Epithelial cell of esophagus (primary cell): ENCODE measurements at regions not wholly inside any gene's neighbourhood (a gene's known extent, or its start where the extent isn't known, plus 50 kb on each side); places are given as distances from the start of the nearest gene placed in this dataset.
A peak's percentile ranks its signal among the peaks of the same experiment; 100 is the strongest.

Experiments used
- DNase-seq: peaks from one replicate; pipeline ENCODE4 v3.0.0; 2010; ENCODE audit warnings: low read depth
- H3K4me3 ChIP-seq: 2 replicates; pipeline ENCODE4 v1.5.1; 2011; ENCODE audit warnings: mild to moderate bottlenecking, low read length, control low read depth
- TF ChIP-seq, protein P1 (sequence below): IDR thresholded peaks from 2 replicates; pipeline ENCODE4 v1.5.1; 2011; ENCODE audit warnings: low read depth, mild to moderate bottlenecking, low read length, control low read depth, inconsistent platforms; ENCODE audit not compliant: insufficient read depth; ENCODE audit errors: missing control alignments

DNA sequence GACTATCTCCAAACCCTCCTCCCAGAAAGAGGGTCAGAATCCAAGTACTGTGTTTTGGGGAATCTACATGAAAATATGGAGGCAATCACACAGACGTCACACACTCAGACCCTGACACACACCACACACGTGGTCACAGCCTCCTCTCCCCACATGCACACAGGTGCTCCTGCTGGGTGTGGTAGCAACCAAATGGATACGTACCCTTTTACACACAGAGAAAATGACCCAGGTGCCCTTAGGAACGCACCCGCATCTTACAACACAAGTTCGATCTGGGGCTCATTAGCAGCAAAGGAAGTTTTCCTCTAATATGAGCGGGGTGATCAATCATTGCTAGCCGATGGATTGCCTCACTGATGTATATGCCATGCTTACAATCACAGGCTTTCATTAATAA lies 480.2 kb upstream of the KLF4 start:
- no peak overlapping the region for H3K4me3 ChIP-seq
- TF ChIP-seq, protein P1, sequence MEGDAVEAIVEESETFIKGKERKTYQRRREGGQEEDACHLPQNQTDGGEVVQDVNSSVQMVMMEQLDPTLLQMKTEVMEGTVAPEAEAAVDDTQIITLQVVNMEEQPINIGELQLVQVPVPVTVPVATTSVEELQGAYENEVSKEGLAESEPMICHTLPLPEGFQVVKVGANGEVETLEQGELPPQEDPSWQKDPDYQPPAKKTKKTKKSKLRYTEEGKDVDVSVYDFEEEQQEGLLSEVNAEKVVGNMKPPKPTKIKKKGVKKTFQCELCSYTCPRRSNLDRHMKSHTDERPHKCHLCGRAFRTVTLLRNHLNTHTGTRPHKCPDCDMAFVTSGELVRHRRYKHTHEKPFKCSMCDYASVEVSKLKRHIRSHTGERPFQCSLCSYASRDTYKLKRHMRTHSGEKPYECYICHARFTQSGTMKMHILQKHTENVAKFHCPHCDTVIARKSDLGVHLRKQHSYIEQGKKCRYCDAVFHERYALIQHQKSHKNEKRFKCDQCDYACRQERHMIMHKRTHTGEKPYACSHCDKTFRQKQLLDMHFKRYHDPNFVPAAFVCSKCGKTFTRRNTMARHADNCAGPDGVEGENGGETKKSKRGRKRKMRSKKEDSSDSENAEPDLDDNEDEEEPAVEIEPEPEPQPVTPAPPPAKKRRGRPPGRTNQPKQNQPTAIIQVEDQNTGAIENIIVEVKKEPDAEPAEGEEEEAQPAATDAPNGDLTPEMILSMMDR = no peak
- no peak for DNase-seq

DNA sequence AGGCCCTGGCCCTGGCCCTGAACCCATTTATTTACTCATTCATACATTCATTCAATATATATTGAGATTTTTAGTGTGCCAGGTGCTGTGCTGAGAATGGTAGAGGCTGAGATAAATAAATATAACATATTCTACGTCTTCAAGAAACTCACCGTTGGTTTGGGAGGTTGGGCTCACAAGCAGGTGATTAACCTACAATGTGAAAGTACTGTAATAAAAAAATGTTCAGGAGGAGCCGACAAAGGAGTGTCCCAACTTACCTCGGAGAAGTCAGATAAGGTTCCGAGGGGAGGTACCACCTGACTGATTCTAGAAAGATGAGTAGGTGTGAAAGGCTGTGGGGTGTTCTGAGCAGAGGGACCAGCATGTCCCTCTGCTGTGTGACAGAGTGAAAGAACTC lies 479.6 kb upstream of the KLF4 start:
- TF ChIP-seq, protein P1 = no peak
- DNase-seq = no peak
- H3K4me3 ChIP-seq = no peak overlapping the region

DNA sequence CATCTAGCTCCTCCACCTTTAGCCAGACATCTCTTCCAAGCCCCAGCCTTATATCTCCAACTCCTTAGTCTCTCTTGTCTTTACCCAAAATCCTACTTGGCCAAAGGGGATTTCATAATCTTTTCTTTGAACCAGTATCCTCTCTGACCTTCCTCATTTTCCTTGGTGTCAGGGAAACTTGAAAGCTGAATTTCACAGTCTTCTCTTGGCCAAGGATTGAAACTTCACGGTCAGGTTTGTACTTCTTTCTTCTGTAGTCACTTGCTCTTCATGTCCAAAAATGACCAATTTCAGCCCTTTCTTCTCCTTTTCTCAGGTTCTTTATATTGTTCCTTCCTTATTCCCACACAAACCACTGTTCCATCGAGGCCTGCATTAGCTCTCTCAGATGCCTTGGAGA lies 473.7 kb upstream of the KLF4 start:
- TF ChIP-seq, protein P1 = no peak

DNA sequence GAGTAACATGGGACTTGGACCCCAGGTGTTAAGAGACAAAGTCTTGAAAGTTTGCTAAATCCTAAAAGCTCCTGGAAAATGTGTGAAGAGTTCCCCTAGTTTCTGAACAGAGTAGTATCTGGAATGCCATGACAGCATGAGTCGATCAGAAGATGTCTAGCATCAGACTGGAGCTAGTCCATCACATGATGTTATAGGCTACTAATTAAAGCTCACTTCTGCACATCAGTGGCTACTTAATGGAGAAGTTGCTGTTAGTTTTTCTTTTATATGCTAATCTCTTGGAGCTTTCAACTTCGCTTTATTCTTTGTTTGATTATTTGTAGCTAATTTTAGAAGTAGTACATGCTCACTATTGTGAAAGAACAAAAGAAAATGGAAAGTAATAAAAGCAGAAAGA lies 471.3 kb upstream of the KLF4 start:
- no peak overlapping the region for H3K4me3 ChIP-seq
- TF ChIP-seq, protein P1 = no peak
- no peak for DNase-seq

More for the DNA sequence above, 473.7 kb upstream of the KLF4 start:
- no peak overlapping the region for H3K4me3 ChIP-seq
- no peak for DNase-seq

DNA sequence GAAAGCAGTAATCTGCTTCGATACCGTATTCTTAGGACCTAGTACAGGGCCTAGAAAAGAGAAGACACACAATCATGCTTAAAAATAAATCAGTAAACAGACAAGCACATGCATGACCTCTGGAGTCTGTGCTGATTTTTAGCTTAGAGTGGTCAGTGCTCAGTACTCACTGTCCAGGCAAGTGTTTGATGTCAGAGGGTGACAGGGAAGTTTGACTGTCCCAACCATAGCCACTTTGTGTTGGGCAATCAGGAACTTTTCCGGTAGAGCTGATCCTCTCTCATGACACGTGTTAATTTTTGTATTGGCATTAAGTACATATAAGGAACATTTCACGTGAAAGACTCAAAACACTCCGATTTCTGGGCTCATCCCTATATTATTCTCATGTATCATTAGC lies 464.7 kb upstream of the KLF4 start:
- TF ChIP-seq, protein P1 = no peak
- DNase-seq = no peak
- no peak overlapping the region for H3K4me3 ChIP-seq

DNA sequence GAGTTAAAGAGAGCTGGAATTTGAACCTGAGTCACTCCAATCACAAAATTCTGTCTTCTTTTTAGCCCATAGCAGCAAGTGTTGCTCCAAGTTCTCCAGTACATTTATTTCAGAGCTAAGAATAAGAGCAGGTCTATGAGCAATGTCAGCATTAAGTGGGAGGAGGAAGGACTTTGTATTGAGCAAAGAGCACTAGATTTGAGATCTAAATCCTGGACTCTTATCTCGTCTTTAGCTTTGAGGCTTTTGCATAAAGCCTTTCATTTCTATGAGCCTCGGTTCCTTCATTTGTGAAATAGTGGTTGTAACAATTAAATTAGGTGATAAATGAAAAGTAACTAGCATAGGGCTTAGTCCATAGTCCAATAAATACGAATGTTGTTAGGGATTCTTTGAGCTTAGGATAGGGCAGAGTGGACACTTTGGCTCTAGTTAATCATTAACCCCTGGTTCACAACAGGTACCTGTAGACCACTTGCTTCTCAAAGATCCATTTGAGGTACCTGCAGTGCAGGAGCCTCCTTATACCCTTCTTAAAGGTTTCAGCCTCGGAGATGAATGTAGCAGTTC lies 464.1 kb upstream of the KLF4 start:
- TF ChIP-seq, protein P1 = no peak
- H3K4me3 ChIP-seq = no peak overlapping the region
- DNase-seq = no peak

DNA sequence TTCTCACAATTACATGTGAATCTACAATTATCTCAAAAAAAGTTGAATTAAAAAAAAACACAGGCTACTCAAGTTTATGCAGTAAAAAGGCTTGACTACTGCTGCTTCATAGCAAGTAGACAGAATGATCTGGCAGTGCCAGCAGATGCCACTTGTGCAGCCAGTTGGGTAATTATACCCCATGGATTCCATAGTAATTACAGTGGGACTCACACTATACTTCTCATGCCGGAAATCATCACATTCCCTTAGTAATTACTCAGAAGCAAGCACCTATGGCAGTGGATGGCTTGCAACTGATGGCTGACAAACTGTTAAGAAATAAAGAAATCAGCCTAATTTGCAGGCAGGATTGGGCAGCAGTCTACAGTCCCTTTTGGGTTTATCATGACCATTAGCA lies 463.2 kb upstream of the KLF4 start:
- no peak overlapping the region for H3K4me3 ChIP-seq
- TF ChIP-seq, protein P1 = no peak
- peak; percentile 39 for DNase-seq
